Activated CD8-positive, alpha-beta T cell treated with anti-CD3 and anti-CD28 coated beads for 36 hours (primary cell): ENCODE measurements at regions not wholly inside any gene's neighbourhood (a gene's known extent, or its start where the extent isn't known, plus 50 kb on each side); places are given as distances from the start of the nearest gene placed in this dataset.

Experiments used
- ATAC-seq: fragments of 200-7000 bp; cut with Tn5 transposase; one replicate; pipeline ENCODE4 v1.10.0; 2021; ENCODE audit warnings: mild to moderate bottlenecking, moderate library complexity
- CTCF ChIA-PET: fragments of 350-600 bp; sonication (Branson Sonifier 250); formaldehyde crosslinking; loops from one replicate; lab custom pipeline; 2021; ENCODE audit warnings: antibody characterized with exemption; lab: Charles Lee
- POLR2A ChIA-PET: fragments of 350-600 bp; sonication (Branson Sonifier 250); formaldehyde crosslinking; loops from one replicate; lab custom pipeline; 2021; ENCODE audit warnings: antibody characterized with exemption; lab: Charles Lee
- DNase-seq: peaks from one replicate; pipeline ENCODE4 v3.0.0-alpha.2; 2020
- H3K27ac Mint-ChIP-seq: one replicate; pipeline ENCODE4 v1.8.0; 2021; ENCODE audit warnings: mild to moderate bottlenecking, mixed read lengths
- H3K27me3 Mint-ChIP-seq: one replicate; pipeline ENCODE4 v1.8.0; 2021; ENCODE audit warnings: mixed read lengths
- H3K36me3 Mint-ChIP-seq: one replicate; pipeline ENCODE4 v1.8.0; 2021; ENCODE audit warnings: low read depth, mixed read lengths
- H3K4me1 Mint-ChIP-seq: one replicate; pipeline ENCODE4 v1.8.0; 2021; ENCODE audit warnings: low read depth, mixed read lengths
- H3K4me3 Mint-ChIP-seq: one replicate; pipeline ENCODE4 v1.8.0; 2021; ENCODE audit warnings: mild to moderate bottlenecking, moderate library complexity, mixed read lengths
- H3K9me3 Mint-ChIP-seq: one replicate; pipeline ENCODE4 v1.8.0; 2021; ENCODE audit warnings: mixed read lengths
- intact Hi-C: fragments of 100-400 bp; cut with micrococcal nuclease; formaldehyde crosslinking; loops from one replicate; pipeline ENCODE4 v1.10.0; 2022
- TF ChIP-seq, protein P1 (sequence below): fragments of 200-600 bp; IDR thresholded peaks from one replicate; pipeline ENCODE4 v1.8.0; 2022; ENCODE audit warnings: antibody characterized with exemption, mild to moderate bottlenecking

DNA sequence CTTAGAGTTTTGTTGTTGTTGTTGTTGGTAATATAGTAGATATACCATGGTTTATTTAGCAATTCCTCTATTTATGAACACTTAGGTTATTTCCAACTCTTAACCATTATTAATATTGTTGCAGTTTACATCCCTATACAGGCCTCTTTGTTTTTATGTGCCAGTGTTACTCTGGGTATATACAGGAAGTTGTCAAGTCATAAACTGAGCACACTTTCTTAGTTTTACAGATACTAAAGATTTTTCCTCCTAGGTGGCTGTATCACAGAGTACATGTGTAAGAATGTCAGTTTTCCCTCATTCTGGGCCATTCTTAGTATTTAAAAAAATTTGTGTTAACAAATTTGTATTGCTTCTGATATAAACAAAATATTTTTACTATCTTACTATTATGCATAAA lies 128.4 kb downstream of the ARL4A start:
- intact Hi-C loops = no loop called here
- Mint-ChIP-seq H3K9me3 (peaks cover 4% of the 10 kb centered on the region), H3K4me3 (no peak overlapping the region), H3K27me3 (peaks cover 2% of the 10 kb centered on the region), H3K36me3 (no peaks in the 10 kb centered on the region), H3K27ac (no peak overlapping the region), H3K4me1 (no peaks in the 10 kb centered on the region)
- POLR2A ChIA-PET = no interaction called here
- DNase-seq (no peak), ATAC-seq (no peak)
- TF ChIP-seq, protein P1, sequence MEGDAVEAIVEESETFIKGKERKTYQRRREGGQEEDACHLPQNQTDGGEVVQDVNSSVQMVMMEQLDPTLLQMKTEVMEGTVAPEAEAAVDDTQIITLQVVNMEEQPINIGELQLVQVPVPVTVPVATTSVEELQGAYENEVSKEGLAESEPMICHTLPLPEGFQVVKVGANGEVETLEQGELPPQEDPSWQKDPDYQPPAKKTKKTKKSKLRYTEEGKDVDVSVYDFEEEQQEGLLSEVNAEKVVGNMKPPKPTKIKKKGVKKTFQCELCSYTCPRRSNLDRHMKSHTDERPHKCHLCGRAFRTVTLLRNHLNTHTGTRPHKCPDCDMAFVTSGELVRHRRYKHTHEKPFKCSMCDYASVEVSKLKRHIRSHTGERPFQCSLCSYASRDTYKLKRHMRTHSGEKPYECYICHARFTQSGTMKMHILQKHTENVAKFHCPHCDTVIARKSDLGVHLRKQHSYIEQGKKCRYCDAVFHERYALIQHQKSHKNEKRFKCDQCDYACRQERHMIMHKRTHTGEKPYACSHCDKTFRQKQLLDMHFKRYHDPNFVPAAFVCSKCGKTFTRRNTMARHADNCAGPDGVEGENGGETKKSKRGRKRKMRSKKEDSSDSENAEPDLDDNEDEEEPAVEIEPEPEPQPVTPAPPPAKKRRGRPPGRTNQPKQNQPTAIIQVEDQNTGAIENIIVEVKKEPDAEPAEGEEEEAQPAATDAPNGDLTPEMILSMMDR = no peak
- CTCF ChIA-PET = no interaction called here

DNA sequence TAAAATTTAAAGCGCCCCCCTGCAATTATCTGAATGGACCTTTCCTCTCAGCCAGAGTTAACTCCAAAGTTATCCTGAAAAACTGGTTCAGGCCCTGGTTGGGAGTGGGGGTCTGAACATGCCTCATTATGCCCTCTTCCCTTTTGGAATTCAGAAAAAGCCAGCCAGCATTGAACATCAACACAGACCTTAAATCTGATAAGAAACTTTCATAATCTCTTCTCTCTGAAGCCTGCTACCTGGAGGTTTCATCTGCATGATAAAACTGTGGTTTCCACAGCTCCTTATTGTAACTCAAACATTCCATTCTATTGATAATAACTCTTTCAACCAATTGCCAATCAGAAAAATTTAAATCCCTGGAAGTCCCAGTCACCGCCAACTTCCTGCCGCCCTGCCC lies 133.3 kb downstream of the ARL4A start:
- no peaks in the 10 kb centered on the region for H3K4me1 Mint-ChIP-seq
- CTCF ChIA-PET = no interaction called here
- ATAC-seq = no peak
- no peaks in the 10 kb centered on the region for H3K36me3 Mint-ChIP-seq
- peaks cover 6% of the 10 kb centered on the region for H3K27me3 Mint-ChIP-seq
- TF ChIP-seq, protein P1 = no peak
- no peak overlapping the region for H3K4me3 Mint-ChIP-seq
- no peak for DNase-seq
- H3K9me3 Mint-ChIP-seq = no peaks in the 10 kb centered on the region
- H3K27ac Mint-ChIP-seq = no peak overlapping the region
- POLR2A ChIA-PET = no interaction called here
- intact Hi-C loops = no loop called here

DNA sequence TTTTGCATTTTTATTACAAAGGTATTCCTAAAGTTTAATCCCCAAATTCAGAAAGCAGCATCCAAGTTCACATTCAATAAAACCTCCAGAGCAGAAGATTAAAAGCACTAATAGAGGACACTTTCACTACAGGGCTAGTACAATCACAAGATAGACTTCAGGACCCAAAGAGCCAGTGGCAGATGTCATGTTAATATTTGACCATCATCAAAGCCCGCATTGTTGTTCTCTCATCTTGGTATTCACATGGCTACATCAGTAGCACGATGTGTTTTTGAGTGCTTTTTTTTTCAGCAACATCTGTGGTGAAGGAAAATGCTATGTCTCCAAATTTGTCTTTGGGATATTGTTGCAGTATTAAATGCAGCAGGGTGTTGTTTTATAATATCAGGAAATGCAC lies 134.3 kb downstream of the ARL4A start:
- Mint-ChIP-seq H3K9me3 (no peaks in the 10 kb centered on the region), H3K4me1 (no peaks in the 10 kb centered on the region), H3K4me3 (no peak overlapping the region), H3K36me3 (no peaks in the 10 kb centered on the region), H3K27me3 (peaks cover 6% of the 10 kb centered on the region), H3K27ac (no peak overlapping the region)
- ChIA-PET POLR2A (no interaction called here), CTCF (no interaction called here)
- ATAC-seq = no peak
- TF ChIP-seq, protein P1 = no peak
- intact Hi-C loops = no loop called here
- DNase-seq = no peak

DNA sequence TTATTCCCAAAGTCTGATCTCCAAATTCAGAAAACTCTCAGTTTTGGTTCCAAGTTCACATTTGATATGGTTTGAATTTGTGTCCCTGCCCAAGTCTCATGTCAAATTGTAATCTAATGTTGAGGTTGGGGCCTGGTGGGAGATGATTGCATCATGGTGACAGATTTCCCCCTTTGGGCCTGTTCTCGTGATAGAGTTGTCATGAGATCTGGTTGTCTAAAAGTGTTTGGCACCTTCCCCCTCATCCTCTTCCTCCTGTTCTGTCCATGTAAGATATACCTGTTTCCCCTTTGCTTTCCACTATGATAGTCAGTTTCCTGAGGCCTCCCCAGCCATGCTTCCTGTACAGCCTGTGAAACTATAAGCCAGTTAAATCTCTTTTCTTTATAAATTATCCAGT lies 138.6 kb downstream of the ARL4A start:
- POLR2A ChIA-PET = no interaction called here
- no peak overlapping the region for H3K4me3 Mint-ChIP-seq
- CTCF ChIA-PET = no interaction called here
- no peaks in the 10 kb centered on the region for H3K36me3 Mint-ChIP-seq
- peaks cover 1% of the 10 kb centered on the region for H3K27me3 Mint-ChIP-seq
- TF ChIP-seq, protein P1 = no peak
- intact Hi-C loops = no loop called here
- H3K27ac Mint-ChIP-seq = no peak overlapping the region
- DNase-seq (no peak), ATAC-seq (no peak)
- no peaks in the 10 kb centered on the region for H3K9me3 Mint-ChIP-seq
- no peaks in the 10 kb centered on the region for H3K4me1 Mint-ChIP-seq

DNA sequence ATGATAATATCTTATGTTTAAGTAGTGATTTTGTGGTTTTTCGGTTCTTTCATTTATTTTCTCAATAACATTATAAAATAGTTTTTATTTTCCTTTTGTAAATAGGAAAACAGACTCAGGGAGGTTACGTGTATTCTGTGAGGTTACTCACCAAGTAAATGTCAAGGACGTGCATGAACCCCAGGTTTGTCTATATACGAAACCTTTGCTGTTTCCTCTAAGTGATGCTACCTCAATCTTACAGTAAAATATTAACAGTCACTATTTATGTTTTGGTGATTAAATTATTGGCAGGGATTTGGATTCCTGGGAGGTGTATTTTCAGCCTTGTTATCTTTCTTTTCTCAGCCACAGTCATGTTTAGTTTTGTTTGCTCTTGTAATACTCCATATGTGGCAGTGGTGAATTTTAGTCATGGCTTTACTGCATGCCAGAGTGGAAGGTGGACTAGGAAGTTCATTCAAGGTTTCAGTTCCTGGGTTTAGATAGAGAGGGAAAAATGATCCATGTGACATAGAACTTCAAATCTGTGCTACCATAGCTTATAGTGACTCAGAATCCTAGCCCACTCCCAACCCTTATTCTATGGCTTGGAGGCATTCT lies 139.9 kb downstream of the ARL4A start:
- no peak for DNase-seq
- no peaks in the 10 kb centered on the region for H3K27me3 Mint-ChIP-seq
- intact Hi-C loops = no loop called here
- no peaks in the 10 kb centered on the region for H3K9me3 Mint-ChIP-seq
- CTCF ChIA-PET = no interaction called here
- no peaks in the 10 kb centered on the region for H3K4me1 Mint-ChIP-seq
- POLR2A ChIA-PET = no interaction called here
- no peak overlapping the region for H3K4me3 Mint-ChIP-seq
- no peak overlapping the region for H3K27ac Mint-ChIP-seq
- TF ChIP-seq, protein P1 = no peak
- ATAC-seq = no peak
- no peaks in the 10 kb centered on the region for H3K36me3 Mint-ChIP-seq
